ENCODE measurements at regions not wholly inside any gene's neighbourhood (a gene's known extent, or its start where the extent isn't known, plus 50 kb on each side); places are given as distances from the start of the nearest gene placed in this dataset.

GRCh38 chr15:70582143-70582945 lies 181.0 kb downstream of the UACA start:
- DNase-seq (ENCODE audit: low read depth) = no peak
- Histone ChIP-seq H3K27me3 (ENCODE audit: control insufficient read depth, insufficient read depth, low read length) (peaks cover 8% of the 10 kb centered on the region), H3K36me3 (ENCODE audit: control insufficient read depth, insufficient read depth, low read length) (no peaks in the 10 kb centered on the region), H3K4me3 (ENCODE audit: low read depth, low read length) (no peak overlapping the region)
- TF ChIP-seq CTCF (IDR thresholded peaks at IDR 0.05; ENCODE audit: insufficient read depth, low read length, poor library complexity, severe bottlenecking) = no peak

- DNase-seq (ENCODE audit: low read depth) = no peak
- no peak for TF ChIP-seq CTCF (IDR thresholded peaks at IDR 0.05; ENCODE audit: insufficient read depth, low read length, poor library complexity, severe bottlenecking)
- Histone ChIP-seq H3K27me3 (ENCODE audit: control insufficient read depth, insufficient read depth, low read length) (peaks cover 10% of the 10 kb centered on the region), H3K36me3 (ENCODE audit: control insufficient read depth, insufficient read depth, low read length) (no peaks in the 10 kb centered on the region), H3K4me3 (ENCODE audit: low read depth, low read length) (no peak overlapping the region)
Observed at GRCh38 chr15:70580958-70581357, 182.4 kb downstream of the UACA start.

GRCh38 chr15:70580286-70580685 lies 183.1 kb downstream of the UACA start:
- Histone ChIP-seq H3K4me3 (ENCODE audit: low read depth, low read length) (no peak overlapping the region), H3K27me3 (ENCODE audit: control insufficient read depth, insufficient read depth, low read length) (peaks cover 10% of the 10 kb centered on the region), H3K36me3 (ENCODE audit: control insufficient read depth, insufficient read depth, low read length) (no peaks in the 10 kb centered on the region)
- TF ChIP-seq CTCF (IDR thresholded peaks at IDR 0.05; ENCODE audit: insufficient read depth, low read length, poor library complexity, severe bottlenecking) = no peak
- DNase-seq (ENCODE audit: low read depth) = no peak

DNA sequence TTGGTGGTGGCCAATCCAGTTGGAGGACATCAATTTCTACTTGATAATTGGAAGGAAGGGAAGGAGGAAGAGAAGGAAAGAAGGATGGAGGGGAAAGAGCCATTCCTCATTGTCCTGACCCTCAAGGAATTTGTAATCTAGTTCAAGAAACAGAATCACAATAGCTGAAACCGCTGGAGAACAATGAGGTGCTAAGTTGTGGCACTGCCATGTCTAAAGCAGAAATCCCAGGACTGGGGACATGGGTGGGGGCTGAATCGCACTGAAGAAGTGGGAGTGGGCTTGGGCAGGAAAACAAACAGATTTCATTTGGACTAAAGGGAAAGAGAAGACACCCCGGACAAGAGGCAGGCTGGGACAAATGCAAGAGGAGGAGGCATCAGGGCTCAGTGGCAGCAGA lies 183.6 kb downstream of the UACA start:
- no peak for TF ChIP-seq CTCF (IDR thresholded peaks at IDR 0.05; ENCODE audit: insufficient read depth, low read length, poor library complexity, severe bottlenecking)
- H3K27me3 ChIP-seq (ENCODE audit: control insufficient read depth, insufficient read depth, low read length) = peaks cover 10% of the 10 kb centered on the region
- no peak overlapping the region for H3K4me3 ChIP-seq (ENCODE audit: low read depth, low read length)
- no peak for DNase-seq (ENCODE audit: low read depth)
- no peaks in the 10 kb centered on the region for H3K36me3 ChIP-seq (ENCODE audit: control insufficient read depth, insufficient read depth, low read length)

- Histone ChIP-seq H3K27me3 (ENCODE audit: control insufficient read depth, insufficient read depth, low read length) (peaks cover 10% of the 10 kb centered on the region), H3K4me3 (ENCODE audit: low read depth, low read length) (no peak overlapping the region), H3K36me3 (ENCODE audit: control insufficient read depth, insufficient read depth, low read length) (no peaks in the 10 kb centered on the region)
- no peak for TF ChIP-seq CTCF (IDR thresholded peaks at IDR 0.05; ENCODE audit: insufficient read depth, low read length, poor library complexity, severe bottlenecking)
- DNase-seq (ENCODE audit: low read depth) = no peak
Observed at GRCh38 chr15:70578196-70578595, 185.2 kb downstream of the UACA start.

- H3K36me3 ChIP-seq (ENCODE audit: control insufficient read depth, insufficient read depth, low read length) = no peaks in the 10 kb centered on the region
- no peak overlapping the region for H3K4me3 ChIP-seq (ENCODE audit: low read depth, low read length)
- no peak for TF ChIP-seq CTCF (IDR thresholded peaks at IDR 0.05; ENCODE audit: insufficient read depth, low read length, poor library complexity, severe bottlenecking)
- DNase-seq (ENCODE audit: low read depth) = no peak
- peaks cover 8% of the 10 kb centered on the region for H3K27me3 ChIP-seq (ENCODE audit: control insufficient read depth, insufficient read depth, low read length)
Observed at GRCh38 chr15:70576696-70577095, 186.7 kb downstream of the UACA start.
